A549 (cell line): ENCODE measurements at regions not wholly inside any gene's neighbourhood (a gene's known extent, or its start where the extent isn't known, plus 50 kb on each side); places are given as distances from the start of the nearest gene placed in this dataset.

ENCODE experiments used
- ATAC-seq, 2 experiments: fragments of 200-7000 bp in 1 of 2; fragments of >200 bp in 1 of 2; cut with Nextera tagmentation in 1 of 2; cut with Tn5 transposase in 1 of 2; 3 replicates each; pipeline versions ENCODE4 v1.8.0 to v1.9.1; 2018 to 2020; ENCODE audit warnings: mild to moderate bottlenecking in 1 of 2, moderate library complexity in 1 of 2
- CTCF ChIA-PET: fragments of 300-600 bp; sonication (Branson Sonifier 250); formaldehyde crosslinking; extraction: SDS; loops from one replicate; lab custom pipeline; 2021; ENCODE audit warnings: antibody characterized with exemption, inconsistent platforms; lab: Yijun Ruan, JAX
- POLR2A ChIA-PET: fragments of 350-600 bp; formaldehyde crosslinking; extraction: SDS; loops from one replicate; lab custom pipeline; 2021; ENCODE audit warnings: antibody characterized with exemption, inconsistent platforms; lab: Yijun Ruan, JAX
- DNase-seq, 2 experiments: peaks; one replicate each; pipeline versions ENCODE4 v3.0.0 to v3.0.0-alpha.2; 2011 to 2016; ENCODE audit warnings: low read depth in 1 of 2, low spot score in 1 of 2
- FAIRE-seq: peaks from 2 replicates; lab custom pipeline; 2011; peaks lifted over from hg19 to GRCh38; lab: Jason Lieb, UNC
- H3K27ac ChIP-seq, 2 experiments: fragments of >200 bp; sonication (Bioruptor Twin); formaldehyde crosslinking; 3 replicates each; pipeline ENCODE4 v1.5.1; 2016 to 2017
- H3K4me1 ChIP-seq: fragments of >200 bp; sonication (Bioruptor Twin); formaldehyde crosslinking; 3 replicates; pipeline ENCODE4 v1.6.1; 2016
- H3K4me2 ChIP-seq: fragments of >200 bp; sonication (Bioruptor Twin); formaldehyde crosslinking; 3 replicates; pipeline ENCODE4 v1.6.1; 2016
- H3K4me3 ChIP-seq: fragments of >200 bp; sonication (Bioruptor Twin); formaldehyde crosslinking; 3 replicates; pipeline ENCODE4 v1.5.1; 2016
- H3K9me3 ChIP-seq: fragments of >200 bp; sonication (Bioruptor Twin); formaldehyde crosslinking; 3 replicates; pipeline ENCODE4 v1.6.1; 2016
- BHLHE40 ChIP-seq: IDR thresholded peaks from 2 replicates; pipeline ENCODE4 v1.6.1; 2012; ENCODE audit warnings: low read depth, low read length, inconsistent platforms
- CEBPB ChIP-seq, 2 experiments: fragments of >200 bp in 1 of 2; sonication (Bioruptor Twin) in 1 of 2; formaldehyde crosslinking in 1 of 2; IDR thresholded peaks; 2 replicates each; pipeline ENCODE4 v1.6.1; 2012 to 2016
- E2F6 ChIP-seq: IDR thresholded peaks from 2 replicates; pipeline ENCODE4 v1.6.1; 2012; ENCODE audit warnings: low read depth, borderline replicate concordance
- EP300 ChIP-seq, 2 experiments: fragments of >200 bp; sonication (Bioruptor Twin); formaldehyde crosslinking; IDR thresholded peaks; 2 replicates in 1 of 2; 3 replicates in 1 of 2; pipeline ENCODE4 v1.6.1; 2016 to 2017
- FOXS1 ChIP-seq: fragments of 250-450 bp; sonication (Bioruptor Pico); IDR thresholded peaks from 2 replicates; pipeline ENCODE4 v1.5.0; 2020; ENCODE audit warnings: mild to moderate bottlenecking, moderate library complexity
- HDAC2 ChIP-seq: fragments of 200-600 bp; sonication (generic); IDR thresholded peaks from 2 replicates; pipeline ENCODE4 v1.6.1; 2016
- HMGXB4 ChIP-seq: fragments of 250-450 bp; sonication (Bioruptor Pico); IDR thresholded peaks from 2 replicates; pipeline ENCODE4 v1.5.0; 2021; ENCODE audit warnings: mild to moderate bottlenecking, moderate library complexity, borderline replicate concordance
- HOXA7 ChIP-seq: fragments of 250-450 bp; sonication (Bioruptor Pico); IDR thresholded peaks from 2 replicates; pipeline ENCODE4 v1.5.0; 2020; ENCODE audit warnings: mild to moderate bottlenecking, moderate library complexity
- HOXB13 ChIP-seq: fragments of 250-450 bp; sonication (Bioruptor Pico); IDR thresholded peaks from 2 replicates; pipeline ENCODE4 v1.5.0; 2020; ENCODE audit warnings: low read depth, mild to moderate bottlenecking, moderate library complexity
- HOXB5 ChIP-seq: fragments of 250-450 bp; sonication (Bioruptor Pico); IDR thresholded peaks from 2 replicates; pipeline ENCODE4 v1.5.0; 2020; ENCODE audit warnings: mild to moderate bottlenecking, moderate library complexity
- MAFK ChIP-seq: fragments of 450-650 bp; IDR thresholded peaks from 2 replicates; pipeline ENCODE4 v1.6.1; 2014; ENCODE audit not compliant: partially characterized antibody
- PHF8 ChIP-seq: fragments of 200-600 bp; sonication (generic); IDR thresholded peaks from 2 replicates; pipeline ENCODE4 v1.6.1; 2016; ENCODE audit warnings: low read depth, mild to moderate bottlenecking, antibody characterized with exemption, moderate library complexity, borderline replicate concordance
- POLR2A ChIP-seq: IDR thresholded peaks from 2 replicates; pipeline ENCODE4 v1.6.1; 2012; ENCODE audit warnings: mild to moderate bottlenecking, low read length
- RARB ChIP-seq: fragments of 250-450 bp; sonication (Bioruptor Pico); IDR thresholded peaks from 2 replicates; pipeline ENCODE4 v1.8.0; 2021; ENCODE audit warnings: mild to moderate bottlenecking, moderate library complexity
- RCOR1 ChIP-seq: fragments of 150-350 bp; IDR thresholded peaks from 2 replicates; pipeline ENCODE4 v1.6.1; 2014; ENCODE audit warnings: antibody characterized with exemption, low read length, low read depth
- REST ChIP-seq: fragments of 200-600 bp; sonication (generic); IDR thresholded peaks from 2 replicates; pipeline ENCODE4 v1.6.1; 2016; ENCODE audit warnings: antibody characterized with exemption, mild to moderate bottlenecking, moderate library complexity
- RFX5 ChIP-seq: fragments of 450-650 bp; IDR thresholded peaks from 2 replicates; pipeline ENCODE4 v1.7.1; 2014; ENCODE audit warnings: antibody characterized with exemption, mild to moderate bottlenecking, moderate library complexity
- RNF2 ChIP-seq: fragments of 200-600 bp; sonication (generic); IDR thresholded peaks from 2 replicates; pipeline ENCODE4 v1.6.1; 2016; ENCODE audit warnings: low read depth, mild to moderate bottlenecking, antibody characterized with exemption, moderate library complexity, borderline replicate concordance
- SMC3 ChIP-seq: fragments of >200 bp; sonication (Bioruptor Twin); formaldehyde crosslinking; IDR thresholded peaks from 3 replicates; pipeline ENCODE4 v1.6.1; 2018; ENCODE audit warnings: inconsistent platforms
- TFCP2L1 ChIP-seq: fragments of 250-450 bp; sonication (Bioruptor Pico); IDR thresholded peaks from 2 replicates; pipeline ENCODE4 v1.5.0; 2021; ENCODE audit warnings: mild to moderate bottlenecking
- TP53 ChIP-seq: fragments of 250-450 bp; sonication (Bioruptor Pico); IDR thresholded peaks from 2 replicates; pipeline ENCODE4 v1.5.0; 2021; ENCODE audit warnings: mild to moderate bottlenecking, moderate library complexity
- USF2 ChIP-seq: fragments of 450-650 bp; IDR thresholded peaks from 2 replicates; pipeline ENCODE4 v1.6.1; 2014; ENCODE audit warnings: antibody characterized with exemption
- ZC3H11A ChIP-seq: fragments of 450-650 bp; IDR thresholded peaks from 2 replicates; pipeline ENCODE4 v1.6.1; 2014; ENCODE audit warnings: antibody characterized with exemption, mild to moderate bottlenecking
- ZFP36 ChIP-seq: fragments of 450-650 bp; IDR thresholded peaks from 2 replicates; pipeline ENCODE4 v1.6.1; 2014; ENCODE audit warnings: borderline replicate concordance; ENCODE audit not compliant: partially characterized antibody
- ZSCAN20 ChIP-seq: fragments of 250-450 bp; sonication (Bioruptor Pico); IDR thresholded peaks from 2 replicates; pipeline ENCODE4 v1.8.0; 2022; ENCODE audit warnings: mild to moderate bottlenecking, moderate library complexity
- WGBS: methylation state at CpG from one replicate; pipeline ENCODE4 v1.1.6; 2017; ENCODE audit errors: missing lambda C conversion rate; 5-methylcytosine and 5-hydroxymethylcytosine counted together

- H3K4me2 ChIP-seq, result no peak overlapping the region
- TF ChIP-seq HMGXB4 (CRISPR knock-in tag), result no peak
- no peak for TF ChIP-seq PHF8
- no peak for TF ChIP-seq RNF2
- TF ChIP-seq ZSCAN20 (CRISPR knock-in tag), result no peak
- TF ChIP-seq HOXB13 (CRISPR knock-in tag), result no peak
- no peak for TF ChIP-seq TFCP2L1 (CRISPR knock-in tag)
- TF ChIP-seq ZFP36, result no peak
- TF ChIP-seq POLR2A, result no peak
- 40% methylated on average over 2 of the region's 2 CpGs for WGBS
- ATAC-seq (no peak), FAIRE-seq (no peak), DNase-seq (no peak)
- H3K27ac ChIP-seq, result no peak overlapping the region
- ChIA-PET POLR2A (no interaction called here), CTCF (no interaction called here)
- no peaks in the 10 kb centered on the region for H3K9me3 ChIP-seq
- no peak overlapping the region for H3K4me3 ChIP-seq
- no peaks in the 10 kb centered on the region for H3K4me1 ChIP-seq
These were observed 1043.7 kb downstream of the ADGRL2 start for GRCh38 chr1:82844447-82844846.

GRCh38 chr1:82843876-82844275, 1043.1 kb downstream of the ADGRL2 start:
- no peak for FAIRE-seq
- ATAC-seq, result no peak
- Histone ChIP-seq H3K4me3 (no peak overlapping the region), H3K4me2 (no peak overlapping the region), H3K27ac (no peak overlapping the region), H3K4me1 (no peaks in the 10 kb centered on the region), H3K9me3 (no peaks in the 10 kb centered on the region)
- WGBS, result 53% methylated on average over 10 of the region's 10 CpGs
- ChIA-PET CTCF (no interaction called here), POLR2A (no interaction called here)
- no peak for DNase-seq
- TF ChIP-seq ZSCAN20 (CRISPR knock-in tag) (no peak), EP300 (IDR thresholded peaks at IDR 0.05) (no peak), E2F6 (no peak)

GRCh38 chr1:82840192-82840591, 1039.5 kb downstream of the ADGRL2 start:
- DNase-seq (no peak), ATAC-seq (no peak), FAIRE-seq (no peak)
- Histone ChIP-seq H3K27ac (no peak overlapping the region), H3K4me2 (no peak overlapping the region), H3K4me3 (no peak overlapping the region), H3K9me3 (no peaks in the 10 kb centered on the region), H3K4me1 (no peaks in the 10 kb centered on the region)
- TF ChIP-seq ZC3H11A, result no peak
- no peak for TF ChIP-seq SMC3
- no peak for TF ChIP-seq REST
- no peak for TF ChIP-seq BHLHE40
- TF ChIP-seq USF2, result no peak
- TF ChIP-seq HOXB13 (CRISPR knock-in tag), result no peak
- TF ChIP-seq ZSCAN20 (CRISPR knock-in tag), result no peak
- no peak for TF ChIP-seq PHF8
- no peak for TF ChIP-seq TFCP2L1 (CRISPR knock-in tag)
- TF ChIP-seq HOXA7 (CRISPR knock-in tag), result no peak
- TF ChIP-seq RARB (CRISPR knock-in tag), result no peak
- TF ChIP-seq RCOR1, result no peak
- no peak for TF ChIP-seq FOXS1 (CRISPR knock-in tag)
- TF ChIP-seq CEBPB (IDR thresholded peaks at IDR 0.05), result no peak
- TF ChIP-seq HMGXB4 (CRISPR knock-in tag), result no peak
- no peak for TF ChIP-seq MAFK
- TF ChIP-seq HOXB5, result no peak
- TF ChIP-seq RFX5, result no peak
- no peak for TF ChIP-seq HDAC2
- TF ChIP-seq TP53 (CRISPR knock-in tag), result no peak
- POLR2A ChIA-PET, result no interaction called here
- WGBS, result 14% methylated on average over 2 of the region's 2 CpGs
- CTCF ChIA-PET, result no interaction called here
